ENCODE measurements at regions not wholly inside any gene's neighbourhood (a gene's known extent, or its start where the extent isn't known, plus 50 kb on each side); places are given as distances from the start of the nearest gene placed in this dataset.

DNA sequence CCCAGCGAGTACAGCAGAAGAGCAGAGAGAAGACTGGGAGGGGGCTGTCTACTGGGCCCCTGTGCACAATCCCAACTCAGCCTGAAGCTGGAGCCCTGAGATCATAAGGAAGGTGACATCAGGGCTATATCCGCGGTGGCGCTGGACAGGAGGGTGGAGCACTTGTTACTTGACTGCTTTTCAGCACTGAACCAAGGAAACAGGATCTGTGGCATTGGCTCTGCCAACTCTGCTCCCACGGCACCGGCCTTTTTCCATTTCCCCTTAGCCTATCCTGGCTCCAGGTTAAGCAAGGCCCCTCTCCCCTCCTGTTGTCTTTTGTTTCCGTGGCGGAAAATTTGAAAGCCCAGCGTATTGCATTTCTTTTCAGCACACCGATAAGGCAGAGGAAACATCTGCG is 125.0 kb upstream of the IRX3 start:
- no peak for DNase-seq (ENCODE audit: low spot score)

GRCh38 chr16:54409982-54410381 is 123.4 kb upstream of the IRX3 start:
- no peak for DNase-seq (ENCODE audit: low spot score)

- no peak for DNase-seq (ENCODE audit: low spot score)
These were observed 121.0 kb upstream of the IRX3 start for GRCh38 chr16:54407596-54407995.

DNA sequence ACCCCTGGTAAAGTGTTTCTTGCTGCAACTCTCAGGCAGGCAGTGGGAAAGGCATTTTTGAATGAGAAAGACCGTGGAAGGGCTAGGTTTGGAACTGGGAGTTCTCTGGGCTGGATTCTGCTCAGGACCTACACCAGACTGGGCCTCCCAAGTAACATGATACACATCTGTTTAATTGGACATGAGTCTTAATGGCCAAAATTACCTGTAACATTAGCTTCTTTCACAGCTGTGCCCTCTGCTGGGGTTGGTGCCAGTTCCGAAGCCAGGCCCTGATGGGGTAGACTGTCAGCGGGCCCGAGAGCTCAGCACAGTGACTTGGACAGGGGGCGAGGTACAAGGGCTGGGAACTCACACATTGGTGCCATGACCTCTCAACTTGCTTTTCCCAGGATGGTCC is 118.9 kb upstream of the IRX3 start:
- no peak for DNase-seq (ENCODE audit: low spot score)

GRCh38 chr16:54403580-54403979 is 117.0 kb upstream of the IRX3 start:
- DNase-seq (ENCODE audit: low spot score) = no peak

DNA sequence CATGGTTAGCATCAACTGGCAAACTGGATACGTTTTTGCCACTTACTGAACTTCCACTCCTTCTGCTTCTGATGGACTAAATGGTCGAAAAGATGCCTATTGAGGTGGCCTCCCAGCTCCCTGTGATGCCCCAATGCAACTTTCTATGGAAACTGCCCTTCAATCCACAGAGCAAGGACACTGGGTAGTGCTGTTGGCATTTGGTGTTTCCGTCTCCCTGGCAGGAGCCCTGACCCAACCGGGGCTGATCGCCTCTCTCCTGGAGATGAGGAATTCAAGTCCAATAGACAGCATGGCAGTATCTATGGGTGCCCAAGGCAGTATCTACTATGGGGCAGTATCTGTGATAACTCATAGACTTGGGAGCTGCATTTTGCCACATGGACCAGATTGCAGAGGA is 116.3 kb upstream of the IRX3 start:
- no peak for DNase-seq (ENCODE audit: low spot score)

- no peak for DNase-seq (ENCODE audit: low spot score)
These were observed 115.7 kb upstream of the IRX3 start for GRCh38 chr16:54402270-54402669.

- DNase-seq (ENCODE audit: low spot score) = no peak
These were observed 113.7 kb upstream of the IRX3 start for GRCh38 chr16:54400261-54400660.

DNA sequence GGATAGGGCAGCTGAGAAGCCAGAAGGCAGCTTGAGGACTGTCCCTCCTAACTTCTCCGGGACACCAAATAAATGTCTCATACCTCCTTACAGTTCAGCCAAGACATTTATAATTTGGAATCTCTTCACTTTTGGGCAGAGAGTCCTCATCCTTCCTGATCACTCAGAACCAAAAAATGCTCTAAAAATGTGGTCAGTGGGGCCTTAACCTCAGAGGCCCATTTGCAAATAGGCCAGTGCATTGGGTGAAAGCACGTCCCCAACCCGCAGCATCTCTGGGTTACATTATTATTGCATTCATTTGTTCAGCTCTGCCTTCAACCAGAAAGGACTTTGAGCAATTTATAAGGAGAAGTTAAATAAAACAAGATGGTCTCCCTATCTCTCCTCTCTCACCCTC is 112.4 kb upstream of the IRX3 start:
- no peak for DNase-seq (ENCODE audit: low spot score)

GRCh38 chr16:54397838-54398237 is 111.3 kb upstream of the IRX3 start:
- no peak for DNase-seq (ENCODE audit: low spot score)

DNA sequence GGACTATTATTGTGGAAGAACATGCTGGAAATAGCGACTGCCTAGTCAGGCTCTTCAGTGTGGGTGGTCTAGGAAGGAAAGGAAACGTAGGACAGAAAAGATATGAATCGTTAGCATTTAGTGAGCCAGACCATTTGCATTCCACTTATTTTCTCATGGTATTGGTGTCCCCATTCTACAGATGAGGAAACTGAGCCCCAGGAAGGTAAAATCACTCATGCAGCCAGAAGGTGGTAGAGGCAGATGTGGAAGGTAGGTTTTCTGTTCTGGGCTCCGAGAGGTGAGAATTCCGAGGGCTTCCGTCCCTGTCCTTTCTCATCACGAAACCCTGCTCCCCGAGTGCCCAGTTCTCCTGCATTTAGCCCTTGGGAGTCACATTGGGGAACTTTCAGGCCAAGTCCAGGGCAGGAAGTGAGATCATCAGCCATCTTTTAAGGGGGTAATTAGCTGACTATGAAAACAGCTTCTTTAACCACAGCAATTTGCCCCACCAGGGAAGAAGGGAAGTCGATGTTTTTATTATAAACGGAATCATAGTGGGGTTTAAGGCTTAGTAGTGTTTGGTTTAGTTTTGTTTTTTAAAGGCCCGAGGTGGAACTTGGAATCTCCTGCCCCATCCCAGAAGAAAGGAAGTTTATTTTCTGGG is 110.7 kb upstream of the IRX3 start:
- DNase-seq (ENCODE audit: low spot score) = no peak

GRCh38 chr16:54389836-54390494 is 103.4 kb upstream of the IRX3 start:
- no peak for DNase-seq (ENCODE audit: low spot score)

- DNase-seq (ENCODE audit: low spot score) = no peak
These were observed 98.6 kb upstream of the IRX3 start for GRCh38 chr16:54385141-54385540.

DNA sequence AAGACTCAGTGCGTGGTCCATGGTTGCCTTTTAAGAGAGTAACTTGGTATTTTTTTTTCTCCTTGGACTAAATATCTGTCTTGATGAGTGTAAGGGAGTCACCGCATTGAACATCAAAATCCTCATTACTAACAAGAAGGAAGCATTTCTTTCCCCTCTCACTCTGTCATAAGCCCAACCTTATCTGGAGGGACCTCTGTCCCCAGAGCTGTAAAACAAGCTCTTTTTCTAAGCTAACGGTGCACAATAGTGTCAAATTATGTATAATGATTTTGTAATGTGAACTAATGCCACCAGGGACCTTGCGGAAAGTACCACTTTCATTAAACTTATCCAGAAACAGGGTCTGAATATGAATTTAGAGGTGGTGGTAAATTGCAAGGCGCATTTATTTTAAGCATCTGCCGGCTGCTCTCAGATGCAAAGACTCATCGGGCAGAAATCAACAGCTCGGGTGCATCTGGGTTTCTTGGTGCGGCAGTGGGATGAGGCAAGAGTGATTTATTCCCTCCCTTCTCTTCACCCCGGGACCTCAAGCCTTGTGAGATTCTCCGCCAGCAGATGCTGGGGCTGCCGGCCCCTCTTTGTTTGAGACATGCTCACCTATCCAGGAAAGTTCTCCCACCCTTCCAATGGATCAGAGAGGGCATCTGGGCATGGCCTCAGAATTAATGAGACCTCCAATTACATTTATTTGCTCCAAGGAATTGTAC is 95.2 kb upstream of the IRX3 start:
- DNase-seq (ENCODE audit: low spot score) = no peak

GRCh38 chr16:54375071-54375470 is 88.5 kb upstream of the IRX3 start:
- no peak for DNase-seq (ENCODE audit: low spot score)

DNA sequence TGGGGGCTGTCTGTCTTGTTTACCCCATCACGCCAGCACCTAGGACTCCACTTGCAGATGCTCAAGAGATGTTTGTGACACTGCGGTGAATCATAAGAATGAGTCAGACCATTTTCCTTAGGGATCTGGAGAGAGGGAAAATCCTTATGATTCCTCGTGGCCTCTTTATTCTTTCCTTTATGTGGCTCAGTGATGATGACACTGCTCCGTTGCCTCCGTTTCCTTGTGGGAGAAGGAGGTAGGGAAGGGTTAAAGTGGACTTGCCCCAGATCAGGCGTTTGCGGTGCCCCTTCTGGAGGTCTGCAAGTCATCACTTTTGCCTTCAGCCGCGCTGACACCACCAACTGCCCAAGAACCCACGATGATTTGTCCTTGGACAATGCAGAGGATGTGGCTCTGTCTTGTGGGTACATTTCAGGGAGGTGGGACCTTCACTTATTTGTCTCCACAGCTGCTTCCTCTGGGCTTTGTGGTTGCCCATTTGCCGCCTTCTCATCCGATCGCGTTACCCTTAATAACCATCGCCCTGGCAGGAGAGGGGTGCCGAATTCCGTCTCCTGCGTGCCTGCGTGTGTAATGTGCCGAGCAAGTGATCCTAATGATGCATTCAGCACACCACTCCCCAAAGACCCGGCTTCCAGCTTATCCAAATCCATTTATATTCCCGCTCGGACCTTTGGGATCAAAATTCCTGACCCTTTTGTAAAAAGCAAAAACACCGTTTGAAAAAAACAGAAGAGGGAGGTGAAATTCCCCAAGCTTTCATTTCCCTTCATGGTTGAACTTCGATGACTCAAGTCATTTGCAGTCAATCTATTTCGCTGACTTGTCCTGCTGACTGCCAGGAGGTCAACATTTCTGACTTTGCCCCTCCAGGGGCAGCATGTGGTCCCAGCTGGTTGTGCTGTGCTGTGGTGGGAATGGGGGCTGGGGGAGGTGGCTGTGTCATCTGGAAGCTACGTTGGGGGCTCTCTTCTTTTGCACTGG is 87.2 kb upstream of the IRX3 start:
- DNase-seq (ENCODE audit: low spot score) = no peak

DNA sequence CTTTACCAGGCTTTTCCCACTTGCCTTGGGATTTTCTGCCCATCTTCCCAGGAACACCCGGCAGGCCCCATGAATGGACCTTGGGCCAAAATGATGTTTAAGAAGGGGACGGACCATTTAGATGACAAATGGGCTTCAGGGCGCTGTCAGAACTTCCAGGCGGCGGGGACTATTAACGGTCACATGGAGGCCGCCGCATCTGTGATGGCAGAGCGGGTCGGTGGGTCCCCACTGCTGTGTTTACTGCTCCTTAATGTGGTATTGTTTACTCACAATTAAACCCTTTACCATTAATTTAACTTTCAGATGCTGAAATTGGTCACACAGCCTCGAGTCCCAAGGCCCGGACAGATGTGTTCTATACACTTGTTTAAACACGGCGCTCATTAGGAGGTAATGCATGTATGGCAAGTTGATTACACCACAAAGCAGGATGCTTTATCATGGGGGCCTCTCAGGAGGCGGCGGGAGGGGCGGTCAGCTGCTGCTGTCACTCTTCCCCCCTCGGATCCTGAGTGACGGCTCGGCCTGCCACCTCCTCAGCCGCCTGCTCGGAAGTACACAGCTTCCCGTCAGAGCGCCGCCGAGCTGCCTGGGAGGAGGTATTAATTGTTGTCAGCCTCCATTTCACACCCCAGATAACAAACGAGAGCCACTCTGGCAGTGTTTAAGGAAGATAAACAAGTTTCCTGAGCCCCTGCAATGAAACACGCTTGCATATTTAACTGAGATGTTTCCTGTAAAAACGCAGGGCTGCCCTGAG is 83.9 kb upstream of the IRX3 start:
- no peak for DNase-seq (ENCODE audit: low spot score)

- DNase-seq (ENCODE audit: low spot score) = no peak
These were observed 83.3 kb upstream of the IRX3 start for GRCh38 chr16:54369861-54370260.

DNA sequence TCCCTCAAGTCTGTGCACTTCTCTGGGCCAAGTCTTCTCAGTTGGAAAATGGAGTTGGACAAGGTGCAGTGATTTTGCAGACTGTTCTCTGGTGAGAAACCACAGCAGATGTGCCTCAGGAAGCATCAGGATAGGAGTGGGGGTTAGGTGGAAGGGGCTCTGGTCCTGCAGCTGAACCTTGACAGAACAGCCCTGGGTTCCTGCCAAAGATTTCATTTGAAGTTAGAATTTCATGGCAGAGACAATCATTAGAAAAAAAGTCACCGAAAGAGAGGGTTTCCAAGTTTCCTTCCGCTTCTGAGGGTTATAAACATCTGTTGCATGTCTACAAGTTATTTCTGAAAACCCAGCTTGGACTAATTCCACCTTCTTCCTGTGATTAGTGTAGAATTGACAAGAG is 80.4 kb upstream of the IRX3 start:
- no peak for DNase-seq (ENCODE audit: low spot score)

- no peak for DNase-seq (ENCODE audit: low spot score)
These were observed 79.5 kb upstream of the IRX3 start for GRCh38 chr16:54365990-54366634.

DNA sequence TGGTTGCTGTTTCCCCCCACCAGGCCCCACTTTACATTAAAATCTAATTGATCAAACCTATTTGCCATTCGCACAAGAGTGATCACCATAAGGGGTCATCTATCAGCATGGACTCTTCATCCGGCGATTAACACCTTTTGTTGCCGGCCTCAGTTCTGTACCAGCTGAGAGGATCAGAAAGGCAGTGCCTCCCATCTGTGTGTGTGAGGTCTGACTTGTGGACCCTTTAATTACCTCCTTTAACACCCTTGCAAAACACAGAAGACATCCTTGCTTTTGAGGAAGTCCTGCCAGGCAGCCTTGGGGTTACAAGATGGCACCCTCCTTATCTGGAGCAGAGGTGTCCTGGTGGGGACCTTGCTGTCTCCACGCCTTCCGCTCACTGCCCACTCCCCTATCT is 77.2 kb upstream of the IRX3 start:
- DNase-seq (ENCODE audit: low spot score) = no peak

Measured in HuH-7 (cell line).